Stimulated activated memory B cell treated with anti-CD40 and anti-IgM and Interleukin-4, amounts not matched to agents 10 μg/mL and 1 μg/mL and 100 μg/mL, for 72 hours (primary cell): ENCODE measurements at regions not wholly inside any gene's neighbourhood (a gene's known extent, or its start where the extent isn't known, plus 50 kb on each side); places are given as distances from the start of the nearest gene placed in this dataset.

Experiments used
- ATAC-seq: fragments of 150-1000 bp; cut with Tn5 transposase; 2 replicates; pipeline ENCODE4 v1.10.0; 2021
- H3K27ac Mint-ChIP-seq: one replicate; pipeline ENCODE4 v1.8.0; 2022; ENCODE audit warnings: mild to moderate bottlenecking, mixed read lengths
- H3K27me3 Mint-ChIP-seq: one replicate; pipeline ENCODE4 v1.8.0; 2022; ENCODE audit warnings: mixed read lengths
- H3K36me3 Mint-ChIP-seq: one replicate; pipeline ENCODE4 v1.8.0; 2022; ENCODE audit warnings: mixed read lengths
- H3K4me1 Mint-ChIP-seq: one replicate; pipeline ENCODE4 v1.8.0; 2022; ENCODE audit warnings: mixed read lengths
- H3K4me3 Mint-ChIP-seq: one replicate; pipeline ENCODE4 v1.8.0; 2022; ENCODE audit warnings: mild to moderate bottlenecking, moderate library complexity, mixed read lengths
- H3K9me3 Mint-ChIP-seq: one replicate; pipeline ENCODE4 v1.8.0; 2022; ENCODE audit warnings: mixed read lengths

- Mint-ChIP-seq H3K36me3 (no peaks in the 10 kb centered on the region), H3K4me1 (no peaks in the 10 kb centered on the region), H3K27me3 (no peaks in the 10 kb centered on the region), H3K9me3 (peaks cover 13% of the 10 kb centered on the region), H3K27ac (no peak overlapping the region), H3K4me3 (no peak overlapping the region)
- no peak for ATAC-seq
These were observed 240.4 kb downstream of the ASCL1 start for GRCh38 chr12:103197725-103198388.

GRCh38 chr12:103198499-103198898 is 241.0 kb downstream of the ASCL1 start:
- no peak overlapping the region for H3K27ac Mint-ChIP-seq
- H3K27me3 Mint-ChIP-seq = no peaks in the 10 kb centered on the region
- no peak overlapping the region for H3K4me3 Mint-ChIP-seq
- no peaks in the 10 kb centered on the region for H3K4me1 Mint-ChIP-seq
- no peaks in the 10 kb centered on the region for H3K36me3 Mint-ChIP-seq
- peaks cover 13% of the 10 kb centered on the region for H3K9me3 Mint-ChIP-seq
- no peak for ATAC-seq

- H3K27ac Mint-ChIP-seq = no peak overlapping the region
- H3K4me3 Mint-ChIP-seq = no peak overlapping the region
- H3K27me3 Mint-ChIP-seq = no peaks in the 10 kb centered on the region
- H3K9me3 Mint-ChIP-seq = peaks cover 7% of the 10 kb centered on the region
- no peak for ATAC-seq
- no peaks in the 10 kb centered on the region for H3K4me1 Mint-ChIP-seq
- H3K36me3 Mint-ChIP-seq = no peaks in the 10 kb centered on the region
These were observed 248.4 kb downstream of the ASCL1 start for GRCh38 chr12:103205906-103206305.

- Mint-ChIP-seq H3K4me1 (no peaks in the 10 kb centered on the region), H3K36me3 (no peaks in the 10 kb centered on the region), H3K27ac (no peak overlapping the region), H3K4me3 (no peak overlapping the region), H3K9me3 (peaks cover 5% of the 10 kb centered on the region), H3K27me3 (no peaks in the 10 kb centered on the region)
- no peak for ATAC-seq
These were observed 250.5 kb downstream of the ASCL1 start for GRCh38 chr12:103207936-103208335.

GRCh38 chr12:103241184-103241583 is 254.6 kb downstream of the C12orf42 start:
- Mint-ChIP-seq H3K27ac (no peak overlapping the region), H3K27me3 (no peaks in the 10 kb centered on the region), H3K36me3 (no peaks in the 10 kb centered on the region), H3K4me3 (no peak overlapping the region), H3K9me3 (no peaks in the 10 kb centered on the region), H3K4me1 (peaks cover 8% of the 10 kb centered on the region)
- no peak for ATAC-seq

- Mint-ChIP-seq H3K36me3 (no peaks in the 10 kb centered on the region), H3K27me3 (no peaks in the 10 kb centered on the region), H3K9me3 (no peaks in the 10 kb centered on the region), H3K27ac (peak overlapping the region; percentile 2), H3K4me3 (no peak overlapping the region), H3K4me1 (peaks cover 8% of the 10 kb centered on the region)
- no peak for ATAC-seq
These were observed 251.2 kb downstream of the C12orf42 start for GRCh38 chr12:103244596-103244995.

- H3K4me1 Mint-ChIP-seq = peaks cover 8% of the 10 kb centered on the region
- no peak overlapping the region for H3K27ac Mint-ChIP-seq
- H3K9me3 Mint-ChIP-seq = peaks cover 4% of the 10 kb centered on the region
- no peak overlapping the region for H3K4me3 Mint-ChIP-seq
- H3K27me3 Mint-ChIP-seq = no peaks in the 10 kb centered on the region
- no peak for ATAC-seq
- no peaks in the 10 kb centered on the region for H3K36me3 Mint-ChIP-seq
These were observed 248.2 kb downstream of the C12orf42 start for GRCh38 chr12:103247531-103247930.

GRCh38 chr12:103249607-103250006 is 246.2 kb downstream of the C12orf42 start:
- H3K36me3 Mint-ChIP-seq = no peaks in the 10 kb centered on the region
- no peaks in the 10 kb centered on the region for H3K27me3 Mint-ChIP-seq
- ATAC-seq = no peak
- peaks cover 9% of the 10 kb centered on the region for H3K9me3 Mint-ChIP-seq
- no peak overlapping the region for H3K4me3 Mint-ChIP-seq
- H3K27ac Mint-ChIP-seq = no peak overlapping the region
- H3K4me1 Mint-ChIP-seq = peaks cover 4% of the 10 kb centered on the region

- Mint-ChIP-seq H3K27ac (no peak overlapping the region), H3K4me1 (no peaks in the 10 kb centered on the region), H3K4me3 (no peak overlapping the region), H3K27me3 (no peaks in the 10 kb centered on the region), H3K9me3 (peaks cover 9% of the 10 kb centered on the region), H3K36me3 (no peaks in the 10 kb centered on the region)
- ATAC-seq = no peak
These were observed 245.3 kb downstream of the C12orf42 start for GRCh38 chr12:103250487-103250886.
